ENCODE measurements at regions not wholly inside any gene's neighbourhood (a gene's known extent, or its start where the extent isn't known, plus 50 kb on each side); places are given as distances from the start of the nearest gene placed in this dataset.
"Not testable (repeated sequence)": the region's sequence is repeated elsewhere in the genome, so short reads cannot be mapped to it uniquely, and the experiment has no call there.

GRCh38 chr6:94144807-94145206, 725.4 kb upstream of the EPHA7 start (continued):
- TF ChIP-seq ZBTB33 (IDR thresholded peaks at IDR 0.05; ENCODE audit: borderline replicate concordance, low read depth) = no peak
- no peak for TF ChIP-seq SMC3 (IDR thresholded peaks at IDR 0.05; ENCODE audit: low read depth, low read length)
- TF ChIP-seq MXI1 (IDR thresholded peaks at IDR 0.05; ENCODE audit: low read depth, low read length) = no peak
- TF ChIP-seq CHD2 (IDR thresholded peaks at IDR 0.05; ENCODE audit: low read length, partially characterized antibody) = no peak

DNA sequence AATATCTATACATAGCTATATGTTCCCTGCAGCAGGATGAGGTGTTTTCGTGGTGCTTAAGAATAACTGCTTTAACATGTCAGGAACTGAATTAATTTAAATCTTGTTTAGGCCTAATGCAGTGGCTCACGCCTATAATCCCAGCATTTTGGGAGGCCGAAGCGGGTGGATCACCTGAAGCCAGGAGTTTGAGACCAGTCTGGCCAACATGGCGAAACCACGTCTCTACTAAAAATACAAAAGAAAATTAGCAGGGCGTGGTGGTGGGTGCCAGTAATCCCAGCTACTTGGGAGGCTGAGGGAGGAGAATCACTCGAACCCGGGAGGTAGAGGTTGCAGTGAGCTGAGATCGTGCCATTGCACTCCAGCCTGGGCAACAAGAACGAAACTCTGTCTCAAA, 717.8 kb upstream of the EPHA7 start:
- H3K4me3 ChIP-seq (ENCODE audit: low read depth in 2 of 2, low read length in 1 of 2); H3K9me2 ChIP-seq; H3K4me2 ChIP-seq; H3K27me3 ChIP-seq (ENCODE audit: insufficient read depth); H3K79me2 ChIP-seq (ENCODE audit: insufficient read depth); H3K9me3 ChIP-seq; H4K20me1 ChIP-seq (ENCODE audit: insufficient read depth); H2AFZ ChIP-seq (ENCODE audit: low read depth); H3K27ac ChIP-seq (ENCODE audit: low read depth in 2 of 2, low read length in 1 of 2); H3K4me1 ChIP-seq (ENCODE audit: control insufficient read depth in 1 of 2, insufficient read depth in 2 of 2, low read depth in 1 of 2, low read length in 1 of 2); H3K9ac ChIP-seq; POLR2A ChIA-PET; H3K36me3 ChIP-seq (replicated peaks in 1 of 2; ENCODE audit: control insufficient read depth in 1 of 2, insufficient read depth in 2 of 2, low read length in 1 of 2); DNase-seq; H3F3A ChIP-seq (replicated peaks; ENCODE audit: insufficient read depth); CTCF ChIA-PET: not testable (repeated sequence)
- WGBS (ENCODE audit: low lambda C conversion rate) = 23% methylated on average over 11 of the region's 11 CpGs

- DNase-seq = no peak
- Histone ChIP-seq H3K4me1 (ENCODE audit: control insufficient read depth in 1 of 2, insufficient read depth in 2 of 2, low read depth in 1 of 2, low read length in 1 of 2) (no peaks in the 10 kb centered on the region), H3K4me3 (ENCODE audit: low read depth in 2 of 2, low read length in 1 of 2) (no peak overlapping the region), H3K4me2 (no peak overlapping the region), H3K27ac (ENCODE audit: low read depth in 2 of 2, low read length in 1 of 2) (no peak overlapping the region), H3K79me2 (ENCODE audit: insufficient read depth) (no peaks in the 10 kb centered on the region), H3K9ac (no peak overlapping the region), H3K9me2 (no peaks in the 10 kb centered on the region), H4K20me1 (ENCODE audit: insufficient read depth) (no peaks in the 10 kb centered on the region), H3K27me3 (ENCODE audit: insufficient read depth) (no peaks in the 10 kb centered on the region), H3F3A (replicated peaks; ENCODE audit: insufficient read depth) (no peaks in the 10 kb centered on the region), H2AFZ (ENCODE audit: low read depth) (no peak overlapping the region), H3K36me3 (replicated peaks in 1 of 2; ENCODE audit: control insufficient read depth in 1 of 2, insufficient read depth in 2 of 2, low read length in 1 of 2) (no peaks in the 10 kb centered on the region), H3K9me3 (no peaks in the 10 kb centered on the region)
- WGBS (ENCODE audit: low lambda C conversion rate) = 4% methylated on average over 2 of the region's 2 CpGs
- CTCF ChIA-PET = no interaction called here
- POLR2A ChIA-PET = no interaction called here
- TF ChIP-seq FOXJ3 (CRISPR knock-in tag; IDR thresholded peaks at IDR 0.05) = no peak
- no peak for TF ChIP-seq ZBTB33 (IDR thresholded peaks at IDR 0.05; ENCODE audit: borderline replicate concordance, low read depth)
Measured at GRCh38 chr6:94133106-94133505, 713.7 kb upstream of the EPHA7 start.

DNA sequence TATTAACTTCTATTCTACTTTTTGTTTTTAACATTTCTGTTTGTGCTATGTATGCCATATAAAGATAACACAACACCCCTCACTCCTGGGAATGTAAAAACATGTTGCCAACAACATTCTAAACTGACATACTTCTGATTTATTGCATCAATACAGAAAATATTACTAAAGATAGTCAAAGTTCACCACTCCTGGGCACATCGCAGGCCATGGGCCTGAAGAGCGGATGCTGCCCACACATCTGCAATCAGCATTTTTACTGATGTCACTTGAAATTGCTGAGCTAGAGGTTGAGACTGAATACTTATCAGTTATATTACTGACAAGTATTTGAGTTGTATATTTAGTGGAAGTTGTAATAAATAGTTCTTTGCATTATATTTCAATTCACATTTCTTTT, 711.9 kb upstream of the EPHA7 start:
- Histone ChIP-seq H3K9me2 (no peaks in the 10 kb centered on the region), H3K36me3 (replicated peaks in 1 of 2; ENCODE audit: control insufficient read depth in 1 of 2, insufficient read depth in 2 of 2, low read length in 1 of 2) (no peaks in the 10 kb centered on the region), H3K4me3 (ENCODE audit: low read depth in 2 of 2, low read length in 1 of 2) (no peak overlapping the region), H3K4me1 (ENCODE audit: control insufficient read depth in 1 of 2, insufficient read depth in 2 of 2, low read depth in 1 of 2, low read length in 1 of 2) (no peaks in the 10 kb centered on the region), H3K9ac (no peak overlapping the region), H3K79me2 (ENCODE audit: insufficient read depth) (no peaks in the 10 kb centered on the region), H3K9me3 (no peaks in the 10 kb centered on the region), H4K20me1 (ENCODE audit: insufficient read depth) (no peaks in the 10 kb centered on the region), H3K27me3 (ENCODE audit: insufficient read depth) (no peaks in the 10 kb centered on the region), H3K4me2 (no peak overlapping the region), H2AFZ (ENCODE audit: low read depth) (no peak overlapping the region), H3K27ac (ENCODE audit: low read depth in 2 of 2, low read length in 1 of 2) (no peak overlapping the region), H3F3A (replicated peaks; ENCODE audit: insufficient read depth) (no peaks in the 10 kb centered on the region)
- CTCF ChIA-PET = no interaction called here
- 45% methylated on average over 2 of the region's 2 CpGs for WGBS (ENCODE audit: low lambda C conversion rate)
- no peak for DNase-seq
- POLR2A ChIA-PET = no interaction called here
- TF ChIP-seq, protein P1, sequence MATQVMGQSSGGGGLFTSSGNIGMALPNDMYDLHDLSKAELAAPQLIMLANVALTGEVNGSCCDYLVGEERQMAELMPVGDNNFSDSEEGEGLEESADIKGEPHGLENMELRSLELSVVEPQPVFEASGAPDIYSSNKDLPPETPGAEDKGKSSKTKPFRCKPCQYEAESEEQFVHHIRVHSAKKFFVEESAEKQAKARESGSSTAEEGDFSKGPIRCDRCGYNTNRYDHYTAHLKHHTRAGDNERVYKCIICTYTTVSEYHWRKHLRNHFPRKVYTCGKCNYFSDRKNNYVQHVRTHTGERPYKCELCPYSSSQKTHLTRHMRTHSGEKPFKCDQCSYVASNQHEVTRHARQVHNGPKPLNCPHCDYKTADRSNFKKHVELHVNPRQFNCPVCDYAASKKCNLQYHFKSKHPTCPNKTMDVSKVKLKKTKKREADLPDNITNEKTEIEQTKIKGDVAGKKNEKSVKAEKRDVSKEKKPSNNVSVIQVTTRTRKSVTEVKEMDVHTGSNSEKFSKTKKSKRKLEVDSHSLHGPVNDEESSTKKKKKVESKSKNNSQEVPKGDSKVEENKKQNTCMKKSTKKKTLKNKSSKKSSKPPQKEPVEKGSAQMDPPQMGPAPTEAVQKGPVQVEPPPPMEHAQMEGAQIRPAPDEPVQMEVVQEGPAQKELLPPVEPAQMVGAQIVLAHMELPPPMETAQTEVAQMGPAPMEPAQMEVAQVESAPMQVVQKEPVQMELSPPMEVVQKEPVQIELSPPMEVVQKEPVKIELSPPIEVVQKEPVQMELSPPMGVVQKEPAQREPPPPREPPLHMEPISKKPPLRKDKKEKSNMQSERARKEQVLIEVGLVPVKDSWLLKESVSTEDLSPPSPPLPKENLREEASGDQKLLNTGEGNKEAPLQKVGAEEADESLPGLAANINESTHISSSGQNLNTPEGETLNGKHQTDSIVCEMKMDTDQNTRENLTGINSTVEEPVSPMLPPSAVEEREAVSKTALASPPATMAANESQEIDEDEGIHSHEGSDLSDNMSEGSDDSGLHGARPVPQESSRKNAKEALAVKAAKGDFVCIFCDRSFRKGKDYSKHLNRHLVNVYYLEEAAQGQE (IDR thresholded peaks at IDR 0.05; ENCODE audit: low read depth, low read length) = no peak
- TF ChIP-seq FOXM1 (IDR thresholded peaks at IDR 0.05; ENCODE audit: low read depth) (no peak), MEF2A (IDR thresholded peaks at IDR 0.05; ENCODE audit: borderline replicate concordance, low read depth) (no peak)
- TF ChIP-seq, protein P2, sequence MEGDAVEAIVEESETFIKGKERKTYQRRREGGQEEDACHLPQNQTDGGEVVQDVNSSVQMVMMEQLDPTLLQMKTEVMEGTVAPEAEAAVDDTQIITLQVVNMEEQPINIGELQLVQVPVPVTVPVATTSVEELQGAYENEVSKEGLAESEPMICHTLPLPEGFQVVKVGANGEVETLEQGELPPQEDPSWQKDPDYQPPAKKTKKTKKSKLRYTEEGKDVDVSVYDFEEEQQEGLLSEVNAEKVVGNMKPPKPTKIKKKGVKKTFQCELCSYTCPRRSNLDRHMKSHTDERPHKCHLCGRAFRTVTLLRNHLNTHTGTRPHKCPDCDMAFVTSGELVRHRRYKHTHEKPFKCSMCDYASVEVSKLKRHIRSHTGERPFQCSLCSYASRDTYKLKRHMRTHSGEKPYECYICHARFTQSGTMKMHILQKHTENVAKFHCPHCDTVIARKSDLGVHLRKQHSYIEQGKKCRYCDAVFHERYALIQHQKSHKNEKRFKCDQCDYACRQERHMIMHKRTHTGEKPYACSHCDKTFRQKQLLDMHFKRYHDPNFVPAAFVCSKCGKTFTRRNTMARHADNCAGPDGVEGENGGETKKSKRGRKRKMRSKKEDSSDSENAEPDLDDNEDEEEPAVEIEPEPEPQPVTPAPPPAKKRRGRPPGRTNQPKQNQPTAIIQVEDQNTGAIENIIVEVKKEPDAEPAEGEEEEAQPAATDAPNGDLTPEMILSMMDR (IDR thresholded peaks at IDR 0.05) = no peak

Data from SK-N-SH (cell line).